ENCODE measurements at regions not wholly inside any gene's neighbourhood (a gene's known extent, or its start where the extent isn't known, plus 50 kb on each side); places are given as distances from the start of the nearest gene placed in this dataset.

GRCh38 chr7:10418985-10419384 lies 554.7 kb upstream of the PHF14 start:
- H3K4me2 ChIP-seq, result no peak overlapping the region
- 0 out of 2 replicates have a peak, but pooled peaks cover 3% of the 10 kb centered on the region for H4K20me1 ChIP-seq (ENCODE audit: insufficient read depth)
- H3K27me3 ChIP-seq (ENCODE audit: insufficient read depth, low read depth), result no peaks in the 10 kb centered on the region
- no peaks in the 10 kb centered on the region for H3K79me2 ChIP-seq (ENCODE audit: low read depth)
- no peak for DNase-seq
- intact Hi-C loops (cut with micrococcal nuclease; ENCODE audit: unreplicated experiment), result no loop called here
- no peaks in the 10 kb centered on the region for H3K4me1 ChIP-seq (replicated peaks; ENCODE audit: insufficient read depth)
- no peaks in the 10 kb centered on the region for H3F3A ChIP-seq (ENCODE audit: insufficient read depth, low read depth)
- H3K27ac ChIP-seq, result no peak overlapping the region
- H2AFZ ChIP-seq, result no peak overlapping the region
- BruUV-seq (replicated peaks), result no TSS peak
- no peaks in the 10 kb centered on the region for H3K9me3 ChIP-seq (ENCODE audit: insufficient read depth, low read depth)
- H3K9me2 ChIP-seq (ENCODE audit: insufficient read depth), result 0 out of 2 replicates have a peak, but pooled peaks cover 2% of the 10 kb centered on the region
- ChIA-PET CTCF (no interaction called here), POLR2A (ENCODE audit: unreplicated experiment) (no interaction called here)
- no peak overlapping the region for H3K4me3 ChIP-seq
- TF ChIP-seq CTCF (conservative IDR thresholded peaks at IDR 0.05), result no peak
- TF ChIP-seq EZH2 (IDR thresholded peaks at IDR 0.05; ENCODE audit: low read depth), result no peak
- H3K36me3 ChIP-seq (ENCODE audit: low read depth), result no peaks in the 10 kb centered on the region

GRCh38 chr7:10429031-10429430 lies 544.6 kb upstream of the PHF14 start:
- H3K9me3 ChIP-seq (ENCODE audit: insufficient read depth, low read depth), result no peaks in the 10 kb centered on the region
- 0 out of 2 replicates have a peak, but pooled peaks cover 3% of the 10 kb centered on the region for H3K9me2 ChIP-seq (ENCODE audit: insufficient read depth)
- H3K27me3 ChIP-seq (ENCODE audit: insufficient read depth, low read depth), result no peaks in the 10 kb centered on the region
- no peak overlapping the region for H3K4me2 ChIP-seq
- CTCF ChIA-PET, result no interaction called here
- no peaks in the 10 kb centered on the region for H3K36me3 ChIP-seq (ENCODE audit: low read depth)
- no peak for TF ChIP-seq CTCF (conservative IDR thresholded peaks at IDR 0.05)
- no peak for TF ChIP-seq EZH2 (IDR thresholded peaks at IDR 0.05; ENCODE audit: low read depth)
- POLR2A ChIA-PET (ENCODE audit: unreplicated experiment), result no interaction called here
- no peak overlapping the region for H3K4me3 ChIP-seq
- H3K79me2 ChIP-seq (ENCODE audit: low read depth), result no peaks in the 10 kb centered on the region
- H4K20me1 ChIP-seq (ENCODE audit: insufficient read depth), result no peaks in the 10 kb centered on the region
- no peak for DNase-seq
- intact Hi-C loops (cut with micrococcal nuclease; ENCODE audit: unreplicated experiment), result no loop called here
- BruUV-seq (replicated peaks), result no TSS peak
- H3K4me1 ChIP-seq (replicated peaks; ENCODE audit: insufficient read depth), result no peaks in the 10 kb centered on the region
- H2AFZ ChIP-seq, result no peak overlapping the region
- no peaks in the 10 kb centered on the region for H3F3A ChIP-seq (ENCODE audit: insufficient read depth, low read depth)
- H3K27ac ChIP-seq, result no peak overlapping the region

GRCh38 chr7:10429511-10429910 lies 544.2 kb upstream of the PHF14 start:
- H3K27me3 ChIP-seq (ENCODE audit: insufficient read depth, low read depth), result no peaks in the 10 kb centered on the region
- ChIA-PET CTCF (no interaction called here), POLR2A (ENCODE audit: unreplicated experiment) (no interaction called here)
- BruUV-seq (replicated peaks), result no TSS peak
- H4K20me1 ChIP-seq (ENCODE audit: insufficient read depth), result no peaks in the 10 kb centered on the region
- no peaks in the 10 kb centered on the region for H3K9me2 ChIP-seq (ENCODE audit: insufficient read depth)
- H3K79me2 ChIP-seq (ENCODE audit: low read depth), result no peaks in the 10 kb centered on the region
- TF ChIP-seq EZH2 (IDR thresholded peaks at IDR 0.05; ENCODE audit: low read depth) (no peak), CTCF (conservative IDR thresholded peaks at IDR 0.05) (no peak)
- intact Hi-C loops (cut with micrococcal nuclease; ENCODE audit: unreplicated experiment), result no loop called here
- H3K36me3 ChIP-seq (ENCODE audit: low read depth), result no peaks in the 10 kb centered on the region
- no peaks in the 10 kb centered on the region for H3F3A ChIP-seq (ENCODE audit: insufficient read depth, low read depth)
- no peak overlapping the region for H3K4me3 ChIP-seq
- H3K4me2 ChIP-seq, result no peak overlapping the region
- no peaks in the 10 kb centered on the region for H3K9me3 ChIP-seq (ENCODE audit: insufficient read depth, low read depth)
- H3K4me1 ChIP-seq (replicated peaks; ENCODE audit: insufficient read depth), result no peaks in the 10 kb centered on the region
- no peak overlapping the region for H2AFZ ChIP-seq
- DNase-seq, result no peak
- H3K27ac ChIP-seq, result no peak overlapping the region
